AG04450 (cell line): ENCODE measurements at regions not wholly inside any gene's neighbourhood (a gene's known extent, or its start where the extent isn't known, plus 50 kb on each side); places are given as distances from the start of the nearest gene placed in this dataset.

ENCODE experiments used
- CTCF ChIA-PET: fragments of 300-600, 350-600 bp; formaldehyde crosslinking; extraction: SDS; loops from one replicate; lab custom pipeline; 2022; ENCODE audit warnings: antibody characterized with exemption, inconsistent platforms; lab: Charles Lee
- POLR2A ChIA-PET: fragments of 350-600 bp; formaldehyde crosslinking; extraction: SDS; loops from one replicate; lab custom pipeline; 2021; ENCODE audit warnings: antibody characterized with exemption, inconsistent platforms; lab: Yijun Ruan, JAX
- DNase-seq: peaks from one replicate; pipeline ENCODE4 v3.0.0-alpha.2; 2011; ENCODE audit warnings: low read depth, low spot score
- H3K27ac ChIP-seq: one replicate; pipeline ENCODE4 v1.5.1; 2012; ENCODE audit warnings: low read depth, low read length, control low read depth
- H3K27me3 ChIP-seq: one replicate; pipeline ENCODE4 v1.6.0; 2012; ENCODE audit warnings: low read length; ENCODE audit not compliant: control insufficient read depth, insufficient read depth
- H3K4me3 ChIP-seq: 2 replicates; pipeline ENCODE4 v1.5.1; 2011; ENCODE audit warnings: mild to moderate bottlenecking, low read depth, low read length, control low read depth
- H3K9me3 ChIP-seq: 2 replicates; pipeline ENCODE4 v1.5.1; 2012; ENCODE audit warnings: low read length; ENCODE audit not compliant: control insufficient read depth, insufficient read depth
- CTCF ChIP-seq: IDR thresholded peaks from 2 replicates; pipeline ENCODE4 v1.5.1; 2011; ENCODE audit warnings: low read depth, low read length, control low read depth, inconsistent platforms

DNA sequence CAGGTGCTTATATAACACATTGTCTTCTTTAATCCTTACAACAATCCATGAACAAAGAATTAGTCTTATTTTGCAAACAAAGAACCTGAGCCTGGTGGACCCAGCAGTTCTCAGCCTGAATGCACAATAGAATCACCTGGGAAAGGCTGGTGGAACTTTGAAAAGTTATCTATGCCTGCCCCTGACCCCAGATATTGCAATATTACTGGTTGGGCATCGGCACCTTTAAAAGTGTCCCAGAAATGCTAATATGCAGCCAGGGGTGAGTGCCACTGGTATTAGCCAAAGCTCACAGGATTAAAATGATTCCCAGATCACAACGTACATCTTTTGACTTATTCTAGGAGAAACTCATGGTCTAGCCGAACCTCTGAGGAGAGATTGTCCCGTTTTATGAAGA lies 268.8 kb downstream of the KLF5 start:
- no peak overlapping the region for H3K4me3 ChIP-seq
- ChIA-PET CTCF (no interaction called here), POLR2A (interaction anchor here (0.6 kb wide), 1 partner anchor 273 kb away, joined by 7 read pairs; no protein-coding TSS in a partner anchor)
- no peaks in the 10 kb centered on the region for H3K27me3 ChIP-seq
- no peak for DNase-seq
- no peak overlapping the region for H3K27ac ChIP-seq
- no peak for TF ChIP-seq CTCF
- no peaks in the 10 kb centered on the region for H3K9me3 ChIP-seq

DNA sequence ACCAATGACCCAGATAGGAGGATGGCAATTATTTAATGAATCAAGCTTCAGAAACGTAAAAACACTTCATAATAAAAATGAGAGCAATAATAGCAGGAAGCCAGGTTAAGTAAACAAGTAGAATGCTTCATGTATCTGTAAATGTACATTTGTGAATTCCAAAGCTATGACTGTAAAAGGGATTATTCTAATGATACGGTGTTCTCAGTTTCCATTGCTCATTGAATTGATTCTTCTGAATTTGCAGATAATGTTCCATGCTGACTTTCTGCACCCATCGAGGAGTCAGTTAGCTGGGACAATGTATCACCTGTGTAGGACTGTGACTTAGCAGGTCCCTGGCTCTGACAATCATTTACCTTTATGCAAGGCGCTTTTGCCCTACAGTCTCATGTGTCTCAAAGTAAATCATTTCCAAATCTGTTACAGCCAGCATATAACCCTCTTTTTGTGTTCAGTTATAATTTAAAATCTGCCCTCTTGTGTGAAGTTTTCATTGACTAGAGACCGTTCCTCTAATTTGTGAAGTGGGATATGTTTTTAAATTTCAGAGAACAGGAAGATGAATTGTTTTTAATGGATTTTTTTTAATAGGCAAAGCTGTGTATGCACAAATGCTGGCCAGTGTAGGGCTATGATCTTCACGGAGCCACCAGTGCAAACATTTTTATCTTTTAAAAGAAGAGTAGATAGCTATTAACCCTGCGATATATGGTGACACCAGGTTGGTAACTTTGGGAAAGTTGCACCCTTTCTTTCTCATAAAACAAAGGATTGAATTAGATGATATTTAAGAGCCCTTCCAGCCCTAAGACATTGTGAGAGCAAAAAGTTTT lies 267.1 kb downstream of the KLF5 start:
- POLR2A ChIA-PET: no interaction called here
- no peak overlapping the region for H3K27ac ChIP-seq
- no peaks in the 10 kb centered on the region for H3K9me3 ChIP-seq
- H3K4me3 ChIP-seq: no peak overlapping the region
- CTCF ChIA-PET: interaction anchor here (0.5 to 0.8 kb wide), 2 partner anchors 12 to 517 kb away, joined by 3 to 11 read pairs; no protein-coding TSS in a partner anchor
- TF ChIP-seq CTCF: no peak
- H3K27me3 ChIP-seq: no peaks in the 10 kb centered on the region
- no peak for DNase-seq

DNA sequence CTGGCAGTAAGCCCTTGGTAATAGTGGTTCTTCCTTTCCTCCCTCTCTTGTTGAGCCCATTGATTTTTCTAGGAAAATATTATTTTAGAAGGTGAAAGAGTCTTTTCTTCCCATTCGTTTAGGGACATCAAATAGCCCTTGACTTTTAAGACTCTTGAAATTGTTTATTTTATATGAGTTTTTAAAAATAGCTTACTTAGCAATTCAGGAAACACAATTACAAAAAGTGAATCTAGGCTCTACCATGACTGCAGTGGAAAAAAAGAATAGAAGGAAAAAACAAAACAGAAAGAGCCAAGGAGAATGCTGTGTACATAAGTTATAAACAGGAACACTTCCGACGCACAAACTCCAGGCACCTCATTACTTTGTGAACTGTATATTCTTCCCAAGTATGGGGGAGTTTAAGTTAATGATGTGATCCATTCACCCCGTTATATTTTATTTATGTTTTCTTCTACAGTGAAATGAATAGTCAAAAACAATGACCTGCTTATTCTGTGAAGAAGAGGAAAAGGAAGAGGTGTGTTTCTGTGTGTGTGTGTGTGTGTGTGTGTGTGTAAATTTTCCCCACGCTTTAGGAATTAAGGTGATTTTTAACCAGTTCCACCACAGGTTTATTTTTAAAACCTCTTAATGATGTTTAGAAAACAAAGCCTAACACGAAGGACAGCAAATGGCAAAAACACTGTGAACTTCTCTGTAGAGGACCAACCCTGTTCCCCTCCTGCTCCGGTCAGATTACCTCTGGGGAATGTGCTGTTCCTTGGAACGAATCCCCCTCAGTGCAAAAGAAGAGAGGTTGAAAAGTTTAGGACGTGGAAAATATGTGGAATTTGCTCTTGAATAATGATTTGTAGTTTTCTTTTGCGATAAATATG lies 266.3 kb downstream of the KLF5 start:
- POLR2A ChIA-PET: no interaction called here
- no peaks in the 10 kb centered on the region for H3K9me3 ChIP-seq
- H3K27ac ChIP-seq: no peak overlapping the region
- H3K27me3 ChIP-seq: no peaks in the 10 kb centered on the region
- CTCF ChIA-PET: no interaction called here
- no peak for TF ChIP-seq CTCF
- no peak for DNase-seq
- H3K4me3 ChIP-seq: no peak overlapping the region

DNA sequence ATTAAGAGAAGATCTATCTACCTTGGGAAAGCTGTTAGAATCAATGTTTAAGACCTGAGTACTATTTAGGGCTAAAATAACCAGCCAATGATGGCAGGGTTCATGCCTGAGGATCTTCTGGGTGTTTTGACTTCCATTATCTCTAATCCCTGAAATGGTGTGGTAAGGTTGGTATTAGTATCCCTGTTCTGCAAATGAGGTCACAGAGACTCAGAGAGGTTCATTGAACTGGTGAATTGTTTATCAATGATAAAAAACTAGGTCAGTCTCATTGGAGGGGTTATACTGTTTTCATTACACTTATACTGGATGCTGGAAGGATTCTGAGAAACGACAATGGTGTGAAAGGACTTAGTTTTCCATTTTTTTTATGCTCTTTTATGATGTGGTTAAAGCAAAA lies 264.8 kb downstream of the KLF5 start:
- no peaks in the 10 kb centered on the region for H3K27me3 ChIP-seq
- H3K27ac ChIP-seq: no peak overlapping the region
- TF ChIP-seq CTCF: no peak
- no peak for DNase-seq
- CTCF ChIA-PET: interaction anchor here (0.5 kb wide), 1 partner anchor 286 kb away, joined by 3 read pairs; no protein-coding TSS in a partner anchor
- POLR2A ChIA-PET: no interaction called here
- H3K4me3 ChIP-seq: no peak overlapping the region
- H3K9me3 ChIP-seq: no peaks in the 10 kb centered on the region
